K562 (cell line): ENCODE measurements at regions not wholly inside any gene's neighbourhood (a gene's known extent, or its start where the extent isn't known, plus 50 kb on each side); places are given as distances from the start of the nearest gene placed in this dataset.

Experiments used
- CTCF ChIP-seq, 3 experiments: IDR thresholded peaks in 2 of 3; conservative IDR thresholded peaks in 1 of 3; 2 replicates each; pipeline ENCODE4 v1.5.1; 2011 to 2012; ENCODE audit warnings: low read length in 3 of 3, mild to moderate bottlenecking in 3 of 3, control low read depth in 2 of 3, improper control_type of control experiment in 1 of 3, inconsistent platforms in 1 of 3, low read depth in 1 of 3, mixed read lengths in 1 of 3, moderate library complexity in 1 of 3; ENCODE audit not compliant: insufficient read depth in 2 of 3
- DPF2 ChIP-seq: fragments of 450-650 bp; IDR thresholded peaks from 2 replicates; pipeline ENCODE4 v1.6.1; 2016
- POLR3A ChIP-seq: IDR thresholded peaks from 2 replicates; pipeline ENCODE4 v1.6.1; 2011; ENCODE audit warnings: borderline replicate concordance, mild to moderate bottlenecking, moderate library complexity; ENCODE audit not compliant: insufficient read length, insufficient read depth; ENCODE audit errors: extremely low read depth
- ZNF3 ChIP-seq: fragments of 250-450 bp; sonication (Bioruptor Pico); IDR thresholded peaks from 2 replicates; pipeline ENCODE4 v1.5.0; 2021; ENCODE audit warnings: mild to moderate bottlenecking, moderate library complexity

- no peak for TF ChIP-seq CTCF (IDR thresholded peaks at IDR 0.05 in 2 of 3, conservative IDR thresholded peaks at IDR 0.05 in 1 of 3; ENCODE audit: insufficient read depth in 2 of 3, low read depth in 1 of 3, low read length in 3 of 3)
- no peak for TF ChIP-seq ZNF3 (CRISPR knock-in tag)
- TF ChIP-seq POLR3A: no peak
- no peak for TF ChIP-seq DPF2
These were observed 2234.4 kb downstream of the ARAP2 start for GRCh38 chr4:34009951-34010350.
